ENCODE measurements at regions not wholly inside any gene's neighbourhood (a gene's known extent, or its start where the extent isn't known, plus 50 kb on each side); places are given as distances from the start of the nearest gene placed in this dataset.

DNA sequence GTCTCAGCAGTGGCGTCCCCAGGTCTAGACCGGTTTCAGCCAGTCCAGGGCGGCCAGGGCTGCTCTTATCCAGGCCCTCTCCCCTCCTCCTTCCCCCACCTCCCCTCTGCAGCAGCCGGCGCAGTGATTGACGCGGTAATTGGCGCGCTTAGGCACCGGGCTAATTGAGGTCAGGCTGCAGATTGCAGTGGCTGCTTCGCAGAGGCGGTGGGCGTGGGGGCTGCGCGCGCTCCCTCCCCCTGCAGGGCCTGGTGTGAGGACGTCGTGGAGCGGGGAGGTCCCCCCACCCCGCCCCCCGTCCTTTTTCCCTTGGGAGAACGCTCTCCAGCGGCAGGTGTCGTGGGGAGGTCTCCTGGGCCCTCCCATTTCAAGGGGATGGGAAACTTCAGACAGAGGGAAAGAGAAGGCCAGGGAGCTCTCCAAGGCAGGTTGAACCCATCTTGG, 70.4 kb upstream of the BLCAP start:
- DNase-seq (ENCODE audit: low read depth): no peak

DNA sequence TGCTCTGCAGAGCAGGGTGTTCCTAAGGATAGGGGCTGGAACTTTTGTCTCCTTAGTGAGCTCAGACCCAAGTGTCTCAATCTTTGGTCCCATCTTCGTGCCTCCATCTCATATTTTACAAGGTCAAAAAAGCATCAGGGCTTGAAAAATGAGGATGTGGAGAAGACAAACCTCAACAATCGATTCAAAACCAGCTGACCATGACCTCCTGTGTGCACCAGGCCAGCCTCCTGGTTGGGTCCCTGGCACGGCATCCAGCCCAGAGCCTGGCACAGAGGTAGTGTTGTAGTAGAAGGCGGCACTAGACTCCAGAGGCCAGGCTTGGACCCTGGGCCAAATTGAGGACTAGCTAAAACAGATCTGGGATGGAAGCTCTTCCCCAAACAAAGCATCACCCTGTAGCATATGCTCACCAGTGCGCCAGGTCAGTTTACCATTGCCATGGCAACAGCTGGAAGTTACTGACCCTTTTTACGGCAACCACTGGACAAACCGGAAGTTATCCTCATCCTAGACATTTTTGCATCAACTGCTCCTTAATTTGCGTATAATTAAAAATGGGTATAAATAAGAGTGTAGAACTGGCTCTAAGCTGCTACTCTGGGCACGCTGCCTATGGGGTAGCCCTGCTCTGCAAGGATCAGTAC, 69.3 kb upstream of the BLCAP start:
- DNase-seq (ENCODE audit: low read depth): no peak

GRCh38 chr20:37596168-37596567, 68.5 kb upstream of the BLCAP start:
- no peak for DNase-seq (ENCODE audit: low read depth)

GRCh38 chr20:37593710-37594109, 66.0 kb upstream of the BLCAP start:
- no peak for DNase-seq (ENCODE audit: low read depth)

DNA sequence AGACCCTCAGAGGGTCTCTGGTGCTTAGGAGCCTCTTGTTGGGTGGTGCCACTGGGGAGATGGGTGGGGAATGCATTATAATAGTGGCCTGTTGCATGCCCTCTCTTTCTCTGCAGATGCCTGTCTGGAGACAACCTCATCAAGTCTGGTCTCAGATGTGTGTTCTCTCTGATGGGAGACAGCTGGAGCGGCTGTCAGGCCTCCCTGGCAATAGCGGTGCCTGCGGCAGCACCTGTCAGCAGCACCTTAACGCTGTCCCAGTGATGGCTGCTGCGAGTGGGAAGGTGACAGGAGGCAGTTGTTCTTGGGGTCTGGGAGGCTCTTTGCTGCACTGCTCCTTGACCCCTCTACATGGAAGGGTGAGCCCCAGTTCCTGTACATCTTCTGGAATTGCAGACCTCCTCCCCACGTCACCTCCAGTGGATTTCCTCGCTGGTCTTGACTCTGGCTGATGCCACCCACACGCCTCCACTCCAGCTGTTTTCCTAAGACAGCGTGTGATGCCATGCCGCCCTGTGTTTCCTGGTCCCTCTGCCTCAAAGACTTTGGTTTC, 63.3 kb upstream of the BLCAP start:
- no peak for DNase-seq (ENCODE audit: low read depth)

DNA sequence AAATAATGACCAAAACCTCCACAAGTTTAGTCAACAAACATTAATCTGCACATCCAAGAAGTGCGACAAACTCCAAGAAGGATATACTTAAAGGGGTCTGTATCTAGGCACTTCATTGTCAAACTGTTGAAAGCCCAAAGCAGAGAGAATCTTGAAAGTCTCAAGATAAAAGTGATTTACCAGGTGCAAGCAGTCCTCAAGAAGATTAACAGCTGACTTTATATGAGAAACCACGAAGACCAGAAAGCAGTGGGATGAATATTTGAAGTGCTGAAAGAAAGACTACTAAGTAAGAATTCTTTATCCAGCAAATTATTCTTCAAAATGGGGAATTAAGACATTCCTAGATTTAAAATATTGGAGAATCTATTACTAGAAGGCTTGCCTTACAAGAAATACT, 58.4 kb upstream of the BLCAP start:
- no peak for DNase-seq (ENCODE audit: low read depth)

- DNase-seq (ENCODE audit: low read depth): no peak
Observed at GRCh38 chr20:37584238-37584807, 56.6 kb upstream of the BLCAP start.

DNA sequence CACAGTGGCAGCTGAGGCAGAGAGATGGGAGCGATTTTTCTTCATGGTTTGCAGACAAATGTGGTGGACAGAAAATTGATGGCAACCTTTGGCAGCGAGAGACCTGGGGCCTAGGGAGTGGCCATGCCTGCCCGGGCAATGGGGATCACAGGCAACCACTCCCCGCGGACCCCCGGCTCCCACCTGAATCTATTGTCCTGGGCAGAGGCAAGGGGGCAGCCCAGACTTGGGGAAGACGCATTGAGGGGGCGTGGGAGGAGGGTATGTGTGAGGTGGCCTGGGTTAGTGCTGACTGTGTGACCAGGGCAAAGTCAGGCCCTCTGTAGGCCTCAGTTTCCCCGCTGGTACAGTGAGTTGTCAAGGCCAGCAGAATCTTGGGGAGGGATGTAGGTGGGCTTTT, 53.6 kb upstream of the BLCAP start:
- no peak for DNase-seq (ENCODE audit: low read depth)

GRCh38 chr20:37580069-37580468, 52.4 kb upstream of the BLCAP start:
- DNase-seq (ENCODE audit: low read depth): no peak

GRCh38 chr20:37579106-37579505, 51.4 kb upstream of the BLCAP start:
- DNase-seq (ENCODE audit: low read depth): no peak

DNA sequence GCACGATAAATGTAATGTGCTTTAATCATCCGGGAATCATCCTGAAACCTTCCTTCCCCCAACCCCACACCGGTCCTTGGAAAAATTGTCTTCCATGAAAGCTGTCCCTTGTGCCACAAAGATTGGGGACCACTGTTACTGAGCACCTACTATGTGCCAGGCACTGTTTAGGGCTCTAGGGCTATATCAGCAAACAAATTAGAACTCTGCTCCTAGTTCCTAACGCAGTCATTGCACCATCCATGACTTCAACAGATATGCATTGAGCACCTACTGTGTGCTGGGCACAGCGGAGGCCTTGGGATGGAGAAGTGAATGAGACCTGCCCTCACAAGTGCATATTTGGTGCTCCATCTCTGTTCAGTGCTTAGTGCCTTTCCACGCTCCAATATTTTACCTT, 50.3 kb upstream of the BLCAP start:
- no peak for DNase-seq (ENCODE audit: low read depth)

Data from activated T-cell treated with anti-CD3 and anti-CD28 coated beads for 1 hour (primary cell).